Effector CD8-positive, alpha-beta T cell (primary cell): ENCODE measurements at regions not wholly inside any gene's neighbourhood (a gene's known extent, or its start where the extent isn't known, plus 50 kb on each side); places are given as distances from the start of the nearest gene placed in this dataset.
"Not testable (repeated sequence)": the region's sequence is repeated elsewhere in the genome, so short reads cannot be mapped to it uniquely, and the experiment has no call there.

Source experiments
- DNase-seq: peaks from one replicate; lab custom pipeline; 2025; lab: John Stamatoyannopoulos, UW

DNA sequence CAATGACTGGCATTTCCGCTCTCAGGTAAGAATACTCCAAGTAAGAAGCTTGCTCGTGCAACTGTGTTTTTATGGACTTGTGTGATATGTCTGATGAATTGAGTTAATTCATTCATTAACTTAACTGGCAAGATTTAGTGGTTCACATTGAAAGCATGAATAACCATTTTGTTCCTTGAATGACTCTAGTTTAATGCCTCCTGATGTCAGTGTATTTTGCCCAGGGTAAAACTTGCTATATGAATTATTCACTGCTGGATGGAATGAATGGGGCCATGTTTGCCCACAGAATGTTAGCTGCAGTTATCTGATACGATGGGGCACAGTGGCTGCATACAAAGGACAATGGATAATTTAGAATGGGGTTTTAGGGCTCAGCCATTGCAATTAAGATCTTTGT is 124.1 kb downstream of the ZNF365 start:
- no peak for DNase-seq

DNA sequence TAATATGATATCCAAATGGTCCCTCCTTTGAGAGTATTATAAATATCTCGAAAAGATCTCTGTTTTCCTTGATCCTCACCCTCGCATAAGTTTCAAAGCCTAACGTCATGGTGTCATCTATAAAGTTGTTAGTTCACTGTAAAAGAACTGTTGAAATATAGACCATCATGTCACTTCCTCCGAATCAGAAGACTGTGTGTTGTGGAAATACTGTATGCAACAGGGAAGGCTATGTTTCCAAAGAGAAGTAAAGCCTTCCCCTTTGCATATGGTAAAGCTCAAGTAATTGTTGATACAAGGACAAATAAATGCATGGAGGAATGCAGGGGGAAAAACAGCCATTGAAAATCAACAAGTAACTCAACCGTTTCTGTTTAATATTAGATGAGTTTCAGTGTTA is 125.9 kb downstream of the ZNF365 start:
- DNase-seq, result not testable (repeated sequence)

DNA sequence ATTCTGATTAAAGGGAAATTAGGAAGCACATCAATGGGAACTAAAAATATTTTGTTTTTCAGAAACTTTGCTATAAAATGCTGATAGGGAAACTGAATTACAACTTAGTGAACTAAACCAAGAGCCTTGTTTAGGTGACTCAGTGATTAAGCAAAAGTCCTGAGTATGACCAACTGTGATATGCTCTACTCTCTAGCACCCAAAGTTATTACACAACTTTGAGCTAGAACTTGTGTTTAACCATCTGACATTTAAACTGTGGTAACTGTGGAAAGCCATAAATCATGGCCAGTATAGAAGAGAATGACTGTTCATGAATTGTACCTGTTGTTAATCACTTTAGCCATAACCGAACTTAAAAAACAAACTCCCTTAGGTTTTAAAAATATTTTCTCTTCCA is 127.4 kb downstream of the ZNF365 start:
- DNase-seq, result no peak

DNA sequence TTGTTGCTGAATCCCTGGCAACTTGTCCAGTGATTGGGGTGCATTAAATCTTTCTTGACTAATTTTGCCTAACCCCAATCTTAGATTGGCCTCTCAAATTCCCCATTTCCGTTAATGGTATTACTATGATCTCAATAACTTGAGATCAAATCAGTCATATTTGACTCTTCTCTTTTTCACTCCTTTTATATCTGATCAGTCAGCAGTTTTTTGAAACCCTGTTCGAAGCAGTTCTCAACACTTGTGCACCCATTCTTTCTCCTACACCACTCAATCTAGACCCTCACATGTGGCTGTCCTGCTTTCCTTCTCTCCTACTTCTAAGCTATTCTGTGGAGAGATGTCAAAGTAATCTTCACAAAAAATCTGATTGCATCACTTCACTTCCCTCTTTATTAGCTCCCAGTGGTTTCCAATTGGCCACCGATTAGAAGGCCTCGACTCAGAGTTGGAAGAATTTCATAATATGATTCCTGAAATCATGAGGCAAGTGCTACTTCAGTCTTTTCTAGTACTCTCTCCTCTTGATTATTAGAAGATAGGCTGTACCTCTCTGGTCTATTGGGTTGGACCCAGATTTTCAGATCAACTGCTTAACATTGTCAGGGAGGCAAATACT is 128.9 kb downstream of the ZNF365 start:
- DNase-seq, result no peak

DNA sequence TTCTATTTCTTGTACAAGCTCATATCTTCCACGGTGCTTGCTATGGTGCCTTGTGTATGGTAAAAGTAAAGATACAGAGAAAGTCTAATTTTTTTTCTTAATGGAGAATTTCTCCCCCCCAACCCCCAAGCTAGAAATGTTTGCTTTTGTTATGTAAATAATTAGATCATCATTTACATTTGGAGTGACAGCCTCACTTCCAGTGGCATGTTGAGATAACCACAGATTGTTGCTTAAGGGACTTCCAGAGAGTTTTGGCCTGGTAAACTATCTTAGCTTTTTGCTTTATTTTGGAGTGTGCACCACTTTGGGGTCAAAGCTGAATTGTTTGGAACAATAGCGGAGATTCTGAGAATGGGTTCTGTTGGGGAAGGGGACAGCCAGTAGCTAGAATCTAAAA is 129.7 kb downstream of the ZNF365 start:
- DNase-seq, result no peak

GRCh38 chr10:62506371-62506770 is 132.2 kb downstream of the ZNF365 start:
- DNase-seq, result no peak

DNA sequence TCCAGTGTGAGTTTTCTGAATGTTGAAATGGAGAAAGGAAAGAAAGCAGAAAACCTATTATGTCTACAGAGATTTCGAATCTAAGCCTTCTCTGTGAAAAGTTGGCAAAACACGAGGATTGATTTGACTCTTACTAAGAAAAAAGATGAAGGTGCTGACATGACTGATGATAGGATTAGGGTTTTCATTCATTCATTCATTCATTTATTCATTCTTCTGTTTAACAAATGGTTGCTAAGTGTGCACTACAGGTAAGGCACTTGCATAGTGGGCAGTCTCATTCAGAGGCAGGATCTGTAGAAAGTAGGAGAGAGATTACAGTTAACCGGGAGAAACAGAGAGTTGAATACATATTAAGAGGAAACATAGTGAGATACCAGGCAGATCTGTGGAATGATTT is 137.1 kb downstream of the ZNF365 start:
- DNase-seq, result no peak

DNA sequence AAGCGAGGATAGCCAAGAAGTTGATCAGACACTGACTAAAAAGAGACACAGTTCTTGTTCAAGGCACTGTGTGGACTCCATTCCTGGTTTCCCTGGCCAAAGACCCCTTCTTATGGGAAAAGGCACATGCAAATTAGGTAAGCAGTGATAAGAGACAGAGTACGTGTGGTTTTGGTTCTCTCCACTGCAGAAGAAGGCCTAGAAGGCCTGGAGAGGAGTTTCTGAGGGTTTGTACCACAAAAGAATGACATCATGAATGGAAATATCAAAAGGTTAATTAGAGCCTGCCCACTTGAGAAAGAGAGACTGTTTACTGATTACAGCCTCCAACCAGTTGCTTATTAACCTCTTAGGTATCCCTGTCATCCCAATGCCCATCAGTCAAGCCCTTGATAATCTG is 137.5 kb downstream of the ZNF365 start:
- DNase-seq, result no peak

GRCh38 chr10:62512732-62513475 is 138.7 kb downstream of the ZNF365 start:
- no peak for DNase-seq

GRCh38 chr10:62514079-62514693 is 140.0 kb downstream of the ZNF365 start:
- no peak for DNase-seq

DNA sequence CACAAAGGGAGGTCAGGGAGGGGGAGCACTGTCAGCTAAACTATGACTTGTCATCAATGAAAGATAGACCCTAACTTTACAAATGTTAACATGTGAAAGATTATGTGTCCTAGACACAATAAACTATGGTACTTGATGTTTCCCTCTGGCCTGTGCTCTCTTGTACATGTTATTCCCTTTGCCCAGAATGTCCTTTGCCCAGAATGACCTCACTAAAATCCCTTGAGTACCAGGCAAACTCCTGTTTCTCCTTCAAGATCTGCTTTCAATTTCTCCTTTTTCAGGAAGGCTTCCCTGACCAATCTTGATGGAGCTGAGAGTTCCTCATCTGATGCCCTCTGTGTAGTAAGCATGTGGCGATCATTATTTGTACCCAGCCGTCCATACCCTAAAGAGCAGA is 143.1 kb downstream of the ZNF365 start:
- no peak for DNase-seq

- DNase-seq, result no peak
Measured at GRCh38 chr10:62527019-62527827, 153.1 kb downstream of the ZNF365 start.

GRCh38 chr10:62528441-62528840 is 154.3 kb downstream of the ZNF365 start:
- no peak for DNase-seq

DNA sequence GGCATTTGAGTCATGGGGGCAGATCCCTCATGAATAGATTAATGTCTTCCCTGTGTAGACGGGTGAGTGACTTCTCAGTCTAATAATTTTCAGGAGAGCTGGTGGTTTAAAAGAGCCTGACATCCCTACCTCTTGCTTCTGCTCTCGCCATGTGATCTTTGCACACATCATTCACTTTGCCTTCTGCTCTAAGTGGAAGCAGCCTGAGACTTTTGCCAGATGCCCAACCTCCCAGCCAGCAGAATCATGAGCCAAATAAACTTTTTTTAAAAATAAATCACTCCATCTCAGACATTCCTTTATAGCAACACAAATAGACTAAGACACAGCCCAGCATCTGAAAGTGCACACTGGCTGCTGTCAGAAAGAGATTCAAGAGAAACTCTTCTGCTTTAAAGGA is 155.2 kb downstream of the ZNF365 start:
- no peak for DNase-seq

DNA sequence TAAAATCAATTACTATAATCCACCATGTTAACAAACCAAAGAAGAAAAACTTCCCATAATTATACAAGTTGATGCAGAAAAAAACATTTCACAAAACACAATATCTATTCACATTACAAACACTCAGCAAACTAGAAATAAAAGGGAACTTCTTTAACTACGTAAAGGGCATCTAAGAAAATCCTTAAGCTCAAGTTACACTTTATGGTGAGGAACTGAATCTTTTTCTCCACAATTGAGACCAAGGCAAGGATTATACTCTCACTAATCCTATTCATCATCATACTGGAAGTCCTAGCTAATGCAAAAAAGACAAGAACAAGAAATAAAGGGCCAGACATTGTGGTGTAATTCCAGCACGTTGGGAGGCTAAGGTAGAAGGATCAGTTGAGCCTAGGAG is 159.9 kb downstream of the ZNF365 start:
- no peak for DNase-seq

DNA sequence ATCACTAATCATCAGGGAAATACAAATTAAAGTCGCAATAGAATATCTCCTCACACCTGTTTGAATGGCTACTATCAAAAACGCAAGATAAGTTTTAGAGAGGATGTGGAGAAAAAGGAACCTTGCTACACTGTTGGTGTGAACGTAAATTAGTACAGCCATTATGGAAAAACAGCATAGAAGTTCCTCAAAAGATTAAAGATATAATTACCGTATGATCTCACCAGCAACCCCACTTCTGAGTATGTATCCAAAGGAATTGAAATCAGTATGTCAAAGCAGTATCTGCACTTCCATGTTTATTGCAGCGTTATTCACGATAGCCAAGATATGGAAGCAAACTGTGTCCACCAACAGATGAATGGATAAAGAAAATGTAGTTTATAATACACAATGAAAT is 164.4 kb downstream of the ZNF365 start:
- no peak for DNase-seq

DNA sequence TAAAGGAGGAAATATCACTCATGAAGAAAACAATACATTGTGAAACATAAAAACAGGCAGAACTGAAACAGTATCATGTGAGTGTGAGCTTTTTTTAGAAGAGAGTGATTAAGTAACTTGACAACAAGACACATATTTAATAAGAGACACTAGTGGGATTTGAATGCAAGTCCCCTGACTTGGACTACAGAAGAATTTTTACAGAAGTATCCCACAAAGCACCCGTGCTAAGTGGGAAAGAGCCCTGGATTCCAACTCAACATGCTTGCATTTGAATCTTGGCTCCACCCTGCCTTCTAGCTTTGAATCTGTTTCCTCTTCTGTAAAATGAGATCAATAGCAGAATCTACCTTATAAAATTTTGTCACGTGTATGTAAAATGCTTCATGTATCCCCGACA is 166.2 kb downstream of the ZNF365 start:
- no peak for DNase-seq

DNA sequence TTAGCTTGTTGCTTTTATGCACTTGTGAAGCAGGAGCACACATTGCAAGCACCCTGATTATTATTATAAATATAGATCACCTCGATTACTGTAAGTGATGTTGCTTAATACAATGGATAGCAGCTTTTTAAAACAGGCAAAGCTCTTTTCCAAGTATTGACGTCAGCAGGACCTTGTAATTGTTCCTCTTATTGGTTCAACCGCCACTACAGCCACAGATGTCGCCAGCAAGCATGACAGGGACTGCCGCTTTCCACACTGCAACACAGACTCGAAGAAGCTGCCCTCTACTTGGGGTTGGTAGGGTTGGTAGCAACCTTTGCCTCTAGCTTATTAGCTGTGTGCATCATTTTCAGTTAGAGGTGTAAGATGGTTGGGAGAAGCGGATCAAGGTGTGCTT is 167.6 kb downstream of the ZNF365 start:
- no peak for DNase-seq

DNA sequence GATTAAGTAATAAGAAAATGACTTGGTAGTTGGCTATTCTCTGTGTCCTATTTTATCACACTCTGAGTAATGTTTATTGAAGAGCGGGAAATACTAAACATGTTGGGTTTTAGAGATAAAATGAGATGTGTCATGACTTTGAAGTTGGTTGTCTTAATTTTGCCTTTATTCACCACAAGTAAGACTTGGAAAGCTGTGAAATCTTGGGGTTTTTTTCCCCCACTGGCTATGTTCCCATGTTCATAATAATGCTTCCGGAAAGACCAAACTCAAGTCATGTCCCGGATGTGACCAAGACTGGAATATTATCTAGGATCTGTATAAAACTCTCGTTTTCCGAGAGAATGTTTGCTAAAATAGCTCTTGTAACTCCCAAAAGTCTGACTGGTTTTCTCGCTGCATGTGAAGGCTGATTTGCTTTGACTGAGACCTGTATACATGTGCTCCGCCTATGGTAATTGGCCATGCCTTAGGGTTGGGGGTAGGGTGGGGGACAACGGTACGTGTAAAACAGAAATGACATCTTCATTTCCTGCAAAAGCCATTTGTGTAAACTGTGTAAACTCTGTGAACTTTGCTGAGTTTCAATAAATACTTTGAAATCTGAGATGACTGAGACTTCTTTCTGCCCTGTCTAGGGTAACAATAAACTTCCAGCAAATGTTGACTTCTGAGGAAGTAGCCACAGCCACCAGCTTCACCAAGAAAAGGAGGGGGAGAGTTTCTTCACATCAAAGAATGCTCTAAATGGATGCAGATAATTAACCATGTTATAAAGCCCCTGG is 169.6 kb downstream of the ZNF365 start:
- DNase-seq, result no peak

DNA sequence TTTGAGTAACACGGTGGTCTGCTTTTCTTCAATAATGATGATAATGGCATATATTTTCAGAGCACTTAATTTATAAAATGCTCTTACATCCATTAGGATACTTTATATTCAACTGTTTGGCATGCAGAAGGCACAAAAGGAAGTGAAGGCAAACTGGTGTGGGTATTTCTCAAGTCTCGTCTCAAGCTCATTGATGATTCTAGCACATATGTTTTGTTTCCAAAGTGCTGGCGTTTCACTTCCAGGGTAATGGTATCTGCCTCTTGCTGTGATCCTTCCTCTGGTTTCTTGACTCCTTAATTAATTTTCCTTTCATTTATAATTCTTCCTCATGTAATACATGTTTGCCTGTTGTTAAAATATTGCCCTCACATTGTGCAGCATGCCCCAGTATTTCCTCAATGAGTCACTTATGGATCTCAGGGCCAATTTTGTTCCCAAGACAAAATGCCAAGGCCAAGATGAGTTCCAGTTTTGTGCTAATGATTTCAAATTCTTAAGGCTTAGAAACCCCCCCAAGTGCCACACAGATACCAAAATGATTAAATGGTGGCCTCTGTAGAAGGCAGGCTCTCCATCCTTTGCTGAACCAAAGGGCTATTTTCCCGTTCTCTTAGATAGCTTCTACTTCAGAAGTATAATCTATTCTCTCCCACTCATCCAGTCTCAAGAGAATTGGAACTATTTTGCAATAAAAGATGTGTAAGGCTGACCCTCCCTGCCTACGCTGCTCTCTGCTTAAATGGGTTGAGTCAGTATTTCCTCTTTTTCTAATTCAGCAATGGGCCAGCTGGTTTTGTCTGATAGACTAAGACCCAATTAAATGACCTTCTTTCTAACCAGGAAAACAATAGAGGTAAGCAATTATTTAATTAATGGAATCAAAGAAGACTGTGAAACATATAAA is 171.2 kb downstream of the ZNF365 start:
- DNase-seq, result no peak

- no peak for DNase-seq
Measured at GRCh38 chr10:62548686-62549085, 174.5 kb downstream of the ZNF365 start.
